GM21526 (cell line): ENCODE measurements at regions not wholly inside any gene's neighbourhood (a gene's known extent, or its start where the extent isn't known, plus 50 kb on each side); places are given as distances from the start of the nearest gene placed in this dataset.
A peak's percentile ranks its signal among the peaks of the same experiment; 100 is the strongest.
"Not testable (repeated sequence)": the region's sequence is repeated elsewhere in the genome, so short reads cannot be mapped to it uniquely, and the experiment has no call there.

Source experiments
- ATAC-seq: cut with Tn5 transposase; IDR thresholded peaks from one replicate; pipeline ENCODE4 v1.9.1; 2021; ENCODE audit warnings: moderate library complexity; ENCODE audit not compliant: unreplicated experiment, low FRiP score

- ATAC-seq: no peak
These were observed 569.5 kb upstream of the SEMA6A start for GRCh38 chr5:117144086-117144485.

- ATAC-seq: no peak
These were observed 568.8 kb upstream of the SEMA6A start for GRCh38 chr5:117143406-117143805.

- ATAC-seq: no peak
These were observed 563.9 kb upstream of the SEMA6A start for GRCh38 chr5:117138523-117138922.

GRCh38 chr5:117135851-117136250 is 561.2 kb upstream of the SEMA6A start:
- no peak for ATAC-seq

- no peak for ATAC-seq
These were observed 558.6 kb upstream of the SEMA6A start for GRCh38 chr5:117133198-117133597.

GRCh38 chr5:117131876-117132275 is 557.3 kb upstream of the SEMA6A start:
- ATAC-seq: no peak

GRCh38 chr5:117131048-117131679 is 556.5 kb upstream of the SEMA6A start:
- peak; percentile 96 for ATAC-seq

- ATAC-seq: no peak
These were observed 543.9 kb upstream of the SEMA6A start for GRCh38 chr5:117118499-117118898.

GRCh38 chr5:117117314-117117713 is 542.7 kb upstream of the SEMA6A start:
- ATAC-seq: not testable (repeated sequence)

GRCh38 chr5:117110548-117110947 is 535.9 kb upstream of the SEMA6A start:
- no peak for ATAC-seq

GRCh38 chr5:117107859-117108258 is 533.2 kb upstream of the SEMA6A start:
- no peak for ATAC-seq

- no peak for ATAC-seq
These were observed 529.1 kb upstream of the SEMA6A start for GRCh38 chr5:117103703-117104102.

- peak; percentile 67 for ATAC-seq
These were observed 528.0 kb upstream of the SEMA6A start for GRCh38 chr5:117102591-117102990.

- ATAC-seq: no peak
These were observed 525.6 kb upstream of the SEMA6A start for GRCh38 chr5:117100176-117100575.

GRCh38 chr5:117098094-117098493 is 523.5 kb upstream of the SEMA6A start:
- no peak for ATAC-seq

- no peak for ATAC-seq
These were observed 521.0 kb upstream of the SEMA6A start for GRCh38 chr5:117095346-117096332.

- ATAC-seq: no peak
These were observed 519.6 kb upstream of the SEMA6A start for GRCh38 chr5:117094114-117094815.

- ATAC-seq: no peak
These were observed 519.0 kb upstream of the SEMA6A start for GRCh38 chr5:117093653-117094052.

- no peak for ATAC-seq
These were observed 514.4 kb upstream of the SEMA6A start for GRCh38 chr5:117089001-117089400.

GRCh38 chr5:117088176-117088575 is 513.6 kb upstream of the SEMA6A start:
- no peak for ATAC-seq

- no peak for ATAC-seq
These were observed 509.4 kb upstream of the SEMA6A start for GRCh38 chr5:117084067-117084466.
